HG02798 (cell line): ENCODE measurements at regions not wholly inside any gene's neighbourhood (a gene's known extent, or its start where the extent isn't known, plus 50 kb on each side); places are given as distances from the start of the nearest gene placed in this dataset.

Source experiments
- ATAC-seq: cut with Tn5 transposase; IDR thresholded peaks from one replicate; pipeline ENCODE4 v1.9.1; 2021; ENCODE audit warnings: mild to moderate bottlenecking; ENCODE audit not compliant: unreplicated experiment, poor library complexity

GRCh38 chr4:111018216-111018615 lies 395.3 kb upstream of the PITX2 start:
- no peak for ATAC-seq

DNA sequence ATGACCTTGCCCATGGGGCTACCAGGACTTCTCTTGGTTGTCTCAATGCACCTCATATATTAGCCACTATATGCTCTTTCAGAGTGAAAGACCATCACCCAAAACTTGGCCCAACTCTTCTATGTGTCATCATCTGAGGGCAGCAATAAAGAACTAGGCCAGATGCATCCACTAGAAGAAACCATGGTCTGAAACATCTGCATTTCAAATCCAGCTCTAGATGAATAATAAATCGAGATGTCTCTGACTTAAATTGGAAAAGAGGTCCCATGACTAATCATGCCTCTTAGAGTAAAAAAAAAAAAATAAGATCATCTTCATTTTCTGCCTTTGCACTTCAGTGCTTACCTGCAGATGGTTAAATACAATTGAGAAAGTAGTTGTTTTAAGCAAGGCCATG lies 397.6 kb upstream of the PITX2 start:
- no peak for ATAC-seq

DNA sequence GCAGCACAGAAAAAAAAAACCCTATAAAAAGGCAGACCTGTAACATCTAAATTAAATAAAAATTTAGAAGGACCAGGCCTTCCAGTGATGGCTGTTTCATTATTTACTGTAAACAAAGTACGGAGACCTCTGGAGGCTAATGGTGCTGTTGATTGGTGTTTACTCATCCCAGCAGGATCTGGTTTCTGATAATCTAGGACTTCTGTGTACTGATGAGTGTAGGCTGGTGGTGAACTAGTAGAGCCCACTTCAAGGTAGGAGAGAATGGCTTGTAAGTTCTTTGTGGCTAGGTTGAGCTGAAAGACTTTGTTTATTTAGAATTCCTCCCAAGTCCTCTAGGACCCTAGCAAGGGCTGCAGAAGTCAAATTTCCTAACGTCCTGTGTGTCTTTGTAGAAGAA lies 398.1 kb upstream of the PITX2 start:
- no peak for ATAC-seq

GRCh38 chr4:111022758-111023157 lies 399.9 kb upstream of the PITX2 start:
- no peak for ATAC-seq

DNA sequence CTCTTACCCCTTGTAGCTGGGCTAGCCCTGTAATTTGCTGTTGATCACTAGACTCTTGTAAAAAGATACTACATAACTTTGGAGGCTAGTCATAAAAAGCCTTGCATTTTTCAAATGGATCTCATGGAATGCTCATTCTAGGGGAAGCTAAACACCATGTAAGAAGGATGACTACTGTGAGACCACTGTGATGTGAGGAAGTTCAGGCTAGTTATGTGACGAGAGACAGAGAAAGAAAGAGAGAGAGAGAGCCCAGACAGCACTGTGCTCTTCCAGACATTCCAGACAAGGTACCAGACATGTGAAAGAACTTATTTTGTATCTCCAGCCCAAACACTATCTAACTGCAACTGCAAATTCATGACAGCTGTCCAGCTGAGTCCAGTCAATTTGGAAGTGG lies 404.6 kb upstream of the PITX2 start:
- ATAC-seq: no peak

GRCh38 chr4:111028795-111029194 lies 405.9 kb upstream of the PITX2 start:
- ATAC-seq: no peak

- ATAC-seq: no peak
Measured at GRCh38 chr4:111031001-111031579, 408.2 kb upstream of the PITX2 start.

DNA sequence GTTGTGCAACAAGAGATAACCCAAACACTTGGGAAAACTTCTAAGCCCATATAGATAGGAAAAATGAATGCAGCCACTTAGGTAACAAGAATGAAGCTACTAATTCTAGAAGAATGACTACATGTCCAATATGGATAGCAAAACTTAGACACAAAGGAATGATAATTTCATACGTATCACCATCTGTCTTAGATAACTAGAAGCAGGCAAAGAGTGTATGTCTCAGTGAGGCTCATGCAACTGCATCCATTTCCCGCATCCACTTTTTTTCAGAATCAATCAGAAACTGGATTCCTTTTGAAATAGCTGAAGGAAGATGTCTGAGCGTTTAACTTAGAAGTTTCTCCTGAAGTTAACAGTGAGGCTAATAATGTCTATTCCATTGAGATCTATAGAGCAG lies 408.7 kb upstream of the PITX2 start:
- ATAC-seq: no peak

DNA sequence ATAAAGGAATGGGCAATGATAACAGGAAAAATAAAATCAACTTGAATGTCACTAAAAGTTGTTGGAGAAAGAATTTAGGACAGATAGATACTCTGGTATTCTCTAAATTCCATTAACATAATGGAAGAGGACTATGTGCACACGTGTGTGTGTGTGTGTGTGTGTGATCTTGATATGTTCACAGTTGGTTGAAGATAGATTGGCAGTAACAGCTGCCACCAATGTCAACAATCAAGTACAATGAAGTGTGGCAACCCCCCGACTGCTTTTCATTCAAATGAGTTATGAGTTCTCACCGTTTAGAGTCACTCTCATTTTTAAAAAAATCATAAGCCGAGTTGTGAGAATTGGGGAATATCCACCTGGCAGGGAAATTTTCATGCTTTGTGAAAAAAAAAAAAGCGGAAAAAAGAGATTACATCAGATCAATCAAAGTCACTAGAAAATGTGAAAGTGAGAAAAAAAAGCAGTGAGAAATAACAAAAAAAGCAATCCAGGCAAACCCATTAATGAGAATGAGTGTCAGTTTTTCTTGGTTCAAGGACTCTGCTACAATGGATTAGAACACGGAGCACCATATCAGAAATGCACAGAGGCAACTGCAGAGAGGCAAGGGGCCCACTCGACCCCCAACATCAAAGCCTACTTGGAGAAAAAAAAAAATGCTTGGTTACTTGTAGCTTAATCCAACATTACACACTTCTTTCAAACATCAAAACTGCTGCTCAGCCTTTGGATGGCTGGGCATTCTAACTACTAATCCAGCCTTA lies 414.9 kb upstream of the PITX2 start:
- ATAC-seq: no peak

DNA sequence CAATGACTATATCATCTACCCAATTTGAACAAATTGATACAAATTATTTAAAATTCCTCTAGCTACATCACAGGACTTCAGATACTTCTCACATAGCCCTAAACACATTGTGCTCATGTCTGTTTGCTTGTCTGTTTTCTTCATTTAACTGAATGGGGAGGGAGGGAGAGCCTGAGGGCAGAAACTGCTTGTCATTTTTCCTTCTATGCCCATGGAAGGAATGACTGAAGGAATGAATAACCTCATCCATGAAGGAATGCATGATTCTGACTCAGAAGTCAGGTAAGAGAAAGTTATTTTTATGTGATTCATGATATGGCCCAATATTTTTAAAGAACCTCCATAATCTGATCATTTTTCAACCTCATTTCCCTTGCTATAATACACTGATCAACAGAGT lies 418.0 kb upstream of the PITX2 start:
- ATAC-seq: no peak

DNA sequence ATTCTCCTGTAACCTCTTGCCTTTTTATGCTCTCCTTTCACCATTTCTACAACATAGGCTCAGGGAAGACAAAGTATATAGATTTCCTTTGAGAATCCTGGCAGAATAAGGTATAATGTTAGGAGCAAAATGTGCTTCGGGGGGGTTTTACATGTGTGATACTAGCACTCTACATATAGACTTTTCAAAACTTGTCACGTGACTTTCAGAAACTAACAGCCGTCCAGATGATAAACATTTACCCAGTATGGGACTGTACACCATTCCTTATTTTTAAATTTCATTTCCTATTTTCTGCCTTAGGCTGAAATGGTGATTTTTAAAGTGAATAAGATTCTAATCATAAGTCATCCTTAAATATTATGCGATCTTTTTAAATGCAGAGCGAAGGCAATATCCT lies 420.4 kb upstream of the PITX2 start:
- ATAC-seq: no peak

DNA sequence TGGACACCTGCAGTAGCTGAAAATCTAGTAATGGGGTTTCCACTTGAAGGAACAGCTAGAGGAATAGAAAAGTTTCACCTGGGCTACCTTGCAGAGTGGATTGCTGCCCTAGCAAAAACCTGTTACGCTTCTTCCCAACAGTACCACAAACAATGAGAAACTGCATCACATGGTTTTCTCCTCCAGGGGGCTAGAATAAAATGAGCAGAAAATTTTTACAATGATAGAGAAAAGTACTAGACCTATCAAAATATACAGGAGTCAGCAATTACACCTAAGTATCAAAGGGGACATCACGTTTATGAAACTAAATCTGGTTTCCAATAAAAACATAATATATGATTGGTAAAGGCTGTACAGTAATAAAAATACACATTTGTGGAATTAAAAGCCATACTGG lies 423.1 kb upstream of the PITX2 start:
- no peak for ATAC-seq

- ATAC-seq: no peak
Measured at GRCh38 chr4:111046811-111047210, 423.9 kb upstream of the PITX2 start.

GRCh38 chr4:111048316-111048715 lies 425.4 kb upstream of the PITX2 start:
- no peak for ATAC-seq

DNA sequence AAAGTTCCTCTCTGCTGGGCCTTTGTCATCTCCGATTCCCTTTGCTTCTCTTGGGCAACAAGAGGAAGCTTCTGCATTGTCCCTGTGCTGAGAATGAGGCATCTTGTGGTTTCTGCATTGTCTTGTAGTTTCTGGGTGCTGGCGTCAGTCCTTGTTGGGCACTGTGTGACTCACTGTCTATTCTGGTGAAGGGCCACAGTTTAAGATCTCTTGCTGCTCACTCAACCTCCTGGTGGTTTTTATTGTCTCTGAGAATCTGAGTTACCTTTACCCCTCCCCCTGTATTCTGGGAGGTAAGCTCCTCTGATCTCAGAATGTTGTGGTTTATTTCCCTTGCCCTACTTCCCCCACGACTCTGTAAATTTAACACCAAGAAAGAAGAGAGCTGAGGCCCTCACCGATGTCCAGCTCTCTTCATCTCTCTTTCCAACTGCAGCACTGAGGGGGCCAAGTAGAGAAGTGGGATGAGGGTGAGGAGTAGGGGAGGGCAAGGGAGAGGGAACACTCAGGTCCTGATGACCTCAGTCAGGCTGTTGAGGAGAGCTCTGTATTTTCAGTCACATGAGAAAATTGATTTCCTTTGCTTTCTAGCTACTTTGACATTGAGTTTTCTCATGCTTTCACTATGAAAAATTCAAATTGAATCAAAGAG lies 441.6 kb upstream of the PITX2 start:
- no peak for ATAC-seq

DNA sequence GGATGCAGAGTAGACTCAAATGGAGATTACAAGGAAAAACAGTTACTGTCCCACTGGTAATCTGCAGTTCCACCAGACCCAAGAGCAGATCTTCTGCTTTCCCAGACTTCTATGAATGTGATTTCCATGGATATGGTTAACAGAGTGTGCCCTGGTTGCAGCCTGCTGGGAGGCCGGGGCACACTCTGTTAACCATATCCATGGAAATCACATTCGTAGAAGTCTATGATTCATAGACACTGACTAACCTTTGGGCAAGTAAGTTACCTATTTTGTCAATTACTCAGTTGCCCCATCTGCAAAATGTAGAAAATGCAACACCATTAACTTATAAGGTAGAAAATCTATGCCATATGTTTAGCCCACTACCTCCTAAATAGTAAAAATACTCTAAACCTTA lies 443.1 kb upstream of the PITX2 start:
- no peak for ATAC-seq

DNA sequence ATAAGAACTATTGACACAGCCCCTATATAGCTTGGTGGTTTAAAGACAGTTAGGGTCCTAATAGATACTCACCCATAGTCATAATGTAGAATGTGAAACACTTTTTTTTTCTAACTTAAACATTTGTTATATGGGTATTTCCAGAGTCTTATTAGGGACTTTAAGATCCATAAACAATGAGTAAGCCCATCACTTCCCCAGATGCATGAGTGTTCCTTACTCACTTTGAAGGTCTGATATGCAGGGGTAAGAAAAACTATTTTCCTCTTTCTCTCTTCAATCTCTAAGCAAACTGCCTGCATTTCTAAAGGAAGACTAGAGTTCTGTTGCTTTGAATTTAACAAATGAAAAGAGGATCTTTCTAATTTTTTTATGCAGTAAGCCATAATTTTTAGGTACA lies 443.6 kb upstream of the PITX2 start:
- ATAC-seq: no peak

DNA sequence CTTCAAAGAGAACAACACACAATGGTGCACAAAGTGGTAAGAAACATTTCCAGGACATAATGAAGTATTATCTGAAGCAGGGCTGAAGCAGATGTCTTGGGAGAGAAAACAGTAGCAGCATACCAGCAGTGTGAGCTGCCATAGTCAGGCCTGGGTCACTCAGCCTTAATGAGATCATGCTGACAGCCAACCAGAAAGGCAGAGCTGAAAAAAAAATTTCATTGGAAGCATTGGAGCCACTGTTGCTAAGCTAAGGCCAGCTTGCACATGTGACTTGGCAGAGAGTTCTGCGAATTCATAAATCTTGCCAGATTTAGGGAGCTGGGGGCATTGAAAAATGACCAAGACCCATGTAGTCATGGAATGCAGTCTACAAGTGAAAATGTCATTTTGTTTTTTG lies 444.0 kb upstream of the PITX2 start:
- ATAC-seq: no peak

DNA sequence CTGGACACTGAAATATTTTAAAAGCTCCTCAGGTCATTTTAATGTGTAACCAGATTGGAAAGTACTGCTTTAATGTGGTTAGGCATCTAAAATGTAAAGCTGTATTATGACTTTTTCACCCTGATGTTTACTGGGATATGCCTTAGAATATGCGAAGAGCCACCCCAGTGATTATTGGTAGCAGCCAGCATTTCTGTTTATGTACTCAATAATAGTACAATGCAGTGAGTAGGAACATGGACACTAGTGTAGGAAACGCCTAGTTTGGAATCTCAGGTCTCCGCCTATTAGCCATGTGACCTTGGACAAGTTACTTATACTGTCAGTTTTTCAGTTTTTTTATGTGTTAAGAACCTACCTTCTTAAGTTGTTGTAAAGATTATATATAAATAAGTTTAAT lies 446.0 kb upstream of the PITX2 start:
- ATAC-seq: no peak

GRCh38 chr4:111070390-111070789 lies 447.5 kb upstream of the PITX2 start:
- no peak for ATAC-seq

- no peak for ATAC-seq
Measured at GRCh38 chr4:111074523-111075114, 451.7 kb upstream of the PITX2 start.
